GM21447 (cell line): ENCODE measurements at regions not wholly inside any gene's neighbourhood (a gene's known extent, or its start where the extent isn't known, plus 50 kb on each side); places are given as distances from the start of the nearest gene placed in this dataset.

Experiments
- ATAC-seq: cut with Tn5 transposase; IDR thresholded peaks from one replicate; pipeline ENCODE4 v1.9.1; 2021; ENCODE audit not compliant: unreplicated experiment

GRCh38 chr2:208545403-208546042, 138.9 kb downstream of the PTH2R start:
- ATAC-seq, result no peak

GRCh38 chr2:208546107-208546506, 139.5 kb downstream of the PTH2R start:
- no peak for ATAC-seq

GRCh38 chr2:208546860-208547650, 140.5 kb downstream of the PTH2R start:
- no peak for ATAC-seq

GRCh38 chr2:208548700-208549099, 142.1 kb downstream of the PTH2R start:
- no peak for ATAC-seq

GRCh38 chr2:208549546-208550158, 143.1 kb downstream of the PTH2R start:
- ATAC-seq, result no peak

GRCh38 chr2:208552943-208553342, 146.4 kb downstream of the PTH2R start:
- no peak for ATAC-seq

- ATAC-seq, result no peak
These were observed 150.4 kb downstream of the PTH2R start for GRCh38 chr2:208556983-208557484.

GRCh38 chr2:208565690-208566416, 159.3 kb downstream of the PTH2R start:
- no peak for ATAC-seq

GRCh38 chr2:208568203-208568602, 161.6 kb downstream of the PTH2R start:
- ATAC-seq, result no peak

GRCh38 chr2:208570066-208570465, 163.5 kb downstream of the PTH2R start:
- no peak for ATAC-seq

GRCh38 chr2:208570851-208571763, 164.5 kb downstream of the PTH2R start:
- ATAC-seq, result no peak

- no peak for ATAC-seq
These were observed 165.2 kb downstream of the PTH2R start for GRCh38 chr2:208571764-208572131.

GRCh38 chr2:208573569-208573968, 167.0 kb downstream of the PTH2R start:
- ATAC-seq, result no peak

- ATAC-seq, result no peak
These were observed 173.1 kb downstream of the PTH2R start for GRCh38 chr2:208579678-208580077.

- ATAC-seq, result no peak
These were observed 177.9 kb downstream of the PTH2R start for GRCh38 chr2:208584378-208584985.

GRCh38 chr2:208586516-208586915, 179.9 kb downstream of the PTH2R start:
- no peak for ATAC-seq

GRCh38 chr2:208594642-208595385, 188.2 kb downstream of the PTH2R start:
- ATAC-seq, result no peak

GRCh38 chr2:208595386-208596275, 189.0 kb downstream of the PTH2R start:
- ATAC-seq, result no peak
